Activated naive CD4-positive, alpha-beta T cell treated with anti-CD3 and anti-CD28 coated beads, Interleukin-2, amount 50 U/mL, for 72 hours (primary cell): ENCODE measurements at regions not wholly inside any gene's neighbourhood (a gene's known extent, or its start where the extent isn't known, plus 50 kb on each side); places are given as distances from the start of the nearest gene placed in this dataset.

Source experiments
- ATAC-seq, 2 donors: fragments of 150-1000 bp; cut with Tn5 transposase; 2 replicates each; pipeline ENCODE4 v1.10.0; 2021; ENCODE audit warnings: mild to moderate bottlenecking in 2 of 2, moderate library complexity in 2 of 2
- DNase-seq, 2 donors: peaks; one replicate each; pipeline ENCODE4 v3.0.0; 2021 to 2022; ENCODE audit warnings: low spot score in 2 of 2
- H3K27ac Mint-ChIP-seq, 2 donors: one replicate each; pipeline ENCODE4 v1.8.0; 2022; ENCODE audit warnings: mild to moderate bottlenecking in 2 of 2, mixed read lengths in 2 of 2
- H3K36me3 Mint-ChIP-seq, 2 donors: one replicate each; pipeline ENCODE4 v1.8.0; 2022; ENCODE audit warnings: mixed read lengths in 2 of 2
- H3K9me3 Mint-ChIP-seq, 2 donors: one replicate each; pipeline ENCODE4 v1.8.0; 2022; ENCODE audit warnings: mixed read lengths in 2 of 2

- no peak for ATAC-seq
- no peak overlapping the region for H3K27ac Mint-ChIP-seq
- DNase-seq, result no peak
- H3K9me3 Mint-ChIP-seq, result no peaks in the 10 kb centered on the region
- H3K36me3 Mint-ChIP-seq, result no peaks in the 10 kb centered on the region
Observed at GRCh38 chr4:99722725-99723124, 65.1 kb upstream of the C4orf54 start.

GRCh38 chr4:99722006-99722405, 64.4 kb upstream of the C4orf54 start:
- Mint-ChIP-seq H3K9me3 (no peaks in the 10 kb centered on the region), H3K27ac (no peak overlapping the region), H3K36me3 (no peaks in the 10 kb centered on the region)
- DNase-seq, result no peak
- ATAC-seq, result no peak

GRCh38 chr4:99720206-99720605, 62.6 kb upstream of the C4orf54 start:
- ATAC-seq (no peak), DNase-seq (no peak)
- H3K27ac Mint-ChIP-seq, result no peak overlapping the region
- no peaks in the 10 kb centered on the region for H3K36me3 Mint-ChIP-seq
- H3K9me3 Mint-ChIP-seq, result no peaks in the 10 kb centered on the region

- no peaks in the 10 kb centered on the region for H3K9me3 Mint-ChIP-seq
Observed at GRCh38 chr4:99716996-99717395, 59.4 kb upstream of the C4orf54 start.

GRCh38 chr4:99715286-99715685, 57.7 kb upstream of the C4orf54 start:
- no peak for DNase-seq
- Mint-ChIP-seq H3K9me3 (no peaks in the 10 kb centered on the region), H3K36me3 (no peaks in the 10 kb centered on the region), H3K27ac (no peak overlapping the region)
- ATAC-seq, result no peak

More at GRCh38 chr4:99716996-99717395, 59.4 kb upstream of the C4orf54 start:
- ATAC-seq (no peak), DNase-seq (no peak)
- no peak overlapping the region for H3K27ac Mint-ChIP-seq
- H3K36me3 Mint-ChIP-seq, result no peaks in the 10 kb centered on the region

- ATAC-seq, result no peak
- H3K27ac Mint-ChIP-seq, result no peak overlapping the region
Observed at GRCh38 chr4:99714179-99714578, 56.6 kb upstream of the C4orf54 start.

GRCh38 chr4:99712530-99712929, 54.9 kb upstream of the C4orf54 start:
- Mint-ChIP-seq H3K36me3 (no peaks in the 10 kb centered on the region), H3K27ac (no peak overlapping the region), H3K9me3 (no peaks in the 10 kb centered on the region)
- no peak for DNase-seq
- no peak for ATAC-seq

More at GRCh38 chr4:99714179-99714578, 56.6 kb upstream of the C4orf54 start:
- DNase-seq, result no peak
- H3K9me3 Mint-ChIP-seq, result no peaks in the 10 kb centered on the region
- no peaks in the 10 kb centered on the region for H3K36me3 Mint-ChIP-seq

GRCh38 chr4:99712099-99712498, 54.5 kb upstream of the C4orf54 start:
- ATAC-seq, result no peak
- H3K36me3 Mint-ChIP-seq, result no peaks in the 10 kb centered on the region
- no peak for DNase-seq
- no peaks in the 10 kb centered on the region for H3K9me3 Mint-ChIP-seq
- H3K27ac Mint-ChIP-seq, result no peak overlapping the region

GRCh38 chr4:99711657-99712056, 54.0 kb upstream of the C4orf54 start:
- ATAC-seq (peak in 1 of 2 donors; percentile 31), DNase-seq (no peak)
- no peak overlapping the region for H3K27ac Mint-ChIP-seq
- H3K36me3 Mint-ChIP-seq, result no peaks in the 10 kb centered on the region
- no peaks in the 10 kb centered on the region for H3K9me3 Mint-ChIP-seq

GRCh38 chr4:99710681-99711345, 53.2 kb upstream of the C4orf54 start:
- ATAC-seq, result peak; percentile 80 to 99
- no peaks in the 10 kb centered on the region for H3K36me3 Mint-ChIP-seq
- no peaks in the 10 kb centered on the region for H3K9me3 Mint-ChIP-seq
- peak overlapping the region in 1 of 2 donors; percentile 6 for H3K27ac Mint-ChIP-seq
- DNase-seq, result no peak

GRCh38 chr4:99710020-99710419, 52.4 kb upstream of the C4orf54 start:
- no peak overlapping the region for H3K27ac Mint-ChIP-seq
- no peak for ATAC-seq
- no peak for DNase-seq
- no peaks in the 10 kb centered on the region for H3K9me3 Mint-ChIP-seq
- H3K36me3 Mint-ChIP-seq, result no peaks in the 10 kb centered on the region

GRCh38 chr4:99708551-99708950, 50.9 kb upstream of the C4orf54 start:
- Mint-ChIP-seq H3K9me3 (no peaks in the 10 kb centered on the region), H3K27ac (no peak overlapping the region), H3K36me3 (no peaks in the 10 kb centered on the region)
- ATAC-seq (no peak), DNase-seq (no peak)
